Keratinocyte (primary cell): ENCODE measurements at regions not wholly inside any gene's neighbourhood (a gene's known extent, or its start where the extent isn't known, plus 50 kb on each side); places are given as distances from the start of the nearest gene placed in this dataset.

ENCODE experiments used
- DNase-seq: peaks from one replicate; pipeline ENCODE4 v3.0.0-alpha.2; 2011; ENCODE audit warnings: low read depth, missing footprints, low spot score
- FAIRE-seq: peaks from 2 replicates; lab custom pipeline; 2011; peaks lifted over from hg19 to GRCh38; lab: Jason Lieb, UNC
- H2AFZ ChIP-seq: 2 replicates; pipeline ENCODE4 v1.6.0; 2012; ENCODE audit warnings: low read length, control low read depth, inconsistent platforms; ENCODE audit not compliant: control insufficient read depth
- H3K27ac ChIP-seq: 2 replicates; pipeline ENCODE4 v1.5.1; 2011; ENCODE audit warnings: low read length; ENCODE audit not compliant: control insufficient read depth, insufficient read depth
- H3K27me3 ChIP-seq: 3 replicates; pipeline ENCODE4 v1.6.0; 2011; ENCODE audit warnings: low read length; ENCODE audit not compliant: control insufficient read depth, insufficient read depth; ENCODE audit errors: extremely low read depth
- H3K36me3 ChIP-seq, 2 experiments: 2 replicates in 1 of 2; 3 replicates in 1 of 2; pipeline ENCODE4 v1.5.1; 2011; ENCODE audit warnings: low read length in 2 of 2, mild to moderate bottlenecking in 1 of 2; ENCODE audit not compliant: control insufficient read depth in 2 of 2, insufficient read depth in 2 of 2; ENCODE audit errors: extremely low read depth in 1 of 2
- H3K4me1 ChIP-seq: 3 replicates; pipeline ENCODE4 v1.5.1; 2011; ENCODE audit warnings: low read length; ENCODE audit not compliant: control insufficient read depth, insufficient read depth; ENCODE audit errors: extremely low read depth
- H3K4me2 ChIP-seq: 3 replicates; pipeline ENCODE4 v1.6.0; 2011; ENCODE audit warnings: low read depth, low read length; ENCODE audit not compliant: control insufficient read depth, insufficient read depth; ENCODE audit errors: extremely low read depth
- H3K4me3 ChIP-seq, 3 experiments: fragments of 200-600 bp in 1 of 3; sonication (generic) in 1 of 3; 2 replicates in 2 of 3; 3 replicates in 1 of 3; pipeline ENCODE4 v1.5.1; 2011 to 2016; ENCODE audit warnings: low read length in 3 of 3, mild to moderate bottlenecking in 3 of 3, control low read depth in 2 of 3, inconsistent platforms in 1 of 3, low read depth in 1 of 3, mixed read lengths in 1 of 3, mixed run types in 1 of 3, moderate library complexity in 1 of 3; ENCODE audit not compliant: control insufficient read depth in 2 of 3, insufficient read depth in 2 of 3; ENCODE audit errors: extremely low read depth in 1 of 3
- H3K79me2 ChIP-seq: 2 replicates; pipeline ENCODE4 v1.6.0; 2012; ENCODE audit warnings: low read length; ENCODE audit not compliant: control insufficient read depth, insufficient read depth
- H3K9ac ChIP-seq: 3 replicates; pipeline ENCODE4 v1.6.0; 2011; ENCODE audit warnings: low read length; ENCODE audit not compliant: control insufficient read depth, insufficient read depth; ENCODE audit errors: extremely low read depth
- H3K9me1 ChIP-seq: 3 replicates; pipeline ENCODE4 v1.6.0; 2011; ENCODE audit warnings: low read length; ENCODE audit not compliant: control insufficient read depth, insufficient read depth; ENCODE audit errors: extremely low read depth
- H3K9me3 ChIP-seq: 2 replicates; pipeline ENCODE4 v1.5.1; 2012; ENCODE audit warnings: low read depth, low read length; ENCODE audit not compliant: control insufficient read depth
- H4K20me1 ChIP-seq: 3 replicates; pipeline ENCODE4 v1.6.0; 2011; ENCODE audit warnings: low read length; ENCODE audit not compliant: control insufficient read depth, insufficient read depth; ENCODE audit errors: extremely low read depth
- CTCF ChIP-seq, 3 experiments: IDR thresholded peaks in 1 of 3; conservative IDR thresholded peaks in 1 of 3; optimal IDR thresholded peaks in 1 of 3; 2 replicates in 2 of 3; 3 replicates in 1 of 3; pipeline versions ENCODE3 to v1.5.1; 2011; ENCODE audit warnings: low read length in 3 of 3, mild to moderate bottlenecking in 3 of 3, moderate library complexity in 2 of 3, control low read depth in 1 of 3, inconsistent platforms in 1 of 3; ENCODE audit not compliant: insufficient read depth in 2 of 3; ENCODE audit errors: extremely low read depth in 1 of 3
- EZH2 ChIP-seq: IDR thresholded peaks from one replicate; pipeline ENCODE4 v1.6.1; 2012; ENCODE audit warnings: inconsistent platforms, mild to moderate bottlenecking, low read length, moderate library complexity
- dilution Hi-C: fragments of 300-500 bp; cut with MboI; formaldehyde crosslinking; loops from one replicate; pipeline ENCODE4 v1.7.0; 2020; ENCODE audit warnings: low sequenced_read_pairs; ENCODE audit not compliant: extremely low pct_ligation_motif_present

- Histone ChIP-seq H2AFZ (no peak overlapping the region), H3K9ac (no peak overlapping the region), H4K20me1 (no peaks in the 10 kb centered on the region), H3K4me2 (no peak overlapping the region), H3K36me3 (no peaks in the 10 kb centered on the region), H3K27ac (no peak overlapping the region), H3K9me3 (no peaks in the 10 kb centered on the region), H3K9me1 (no peaks in the 10 kb centered on the region), H3K4me1 (no peaks in the 10 kb centered on the region), H3K4me3 (no peak overlapping the region), H3K27me3 (no peaks in the 10 kb centered on the region), H3K79me2 (no peaks in the 10 kb centered on the region)
- dilution Hi-C loops: no loop called here
- DNase-seq (no peak), FAIRE-seq (no peak)
- TF ChIP-seq EZH2 (no peak), CTCF (optimal IDR thresholded peaks at IDR 0.05 in 1 of 3, IDR thresholded peaks at IDR 0.05 in 1 of 3, conservative IDR thresholded peaks at IDR 0.05 in 1 of 3; ENCODE audit: extremely low read depth in 1 of 3, insufficient read depth in 2 of 3, low read length in 3 of 3) (no peak)
These were observed 2235.7 kb upstream of the PCDH20 start for GRCh38 chr13:63651394-63651793.

- no peaks in the 10 kb centered on the region for H3K79me2 ChIP-seq
- no peak overlapping the region for H2AFZ ChIP-seq
- H3K9ac ChIP-seq: no peak overlapping the region
- H3K36me3 ChIP-seq: no peaks in the 10 kb centered on the region
- H3K4me1 ChIP-seq: no peaks in the 10 kb centered on the region
- H3K9me1 ChIP-seq: no peaks in the 10 kb centered on the region
- H3K4me2 ChIP-seq: no peak overlapping the region
- no peak for TF ChIP-seq EZH2
- TF ChIP-seq CTCF (optimal IDR thresholded peaks at IDR 0.05 in 1 of 3, IDR thresholded peaks at IDR 0.05 in 1 of 3, conservative IDR thresholded peaks at IDR 0.05 in 1 of 3; ENCODE audit: extremely low read depth in 1 of 3, insufficient read depth in 2 of 3, low read length in 3 of 3): no peak
- dilution Hi-C loops: no loop called here
- FAIRE-seq: no peak
- H4K20me1 ChIP-seq: no peaks in the 10 kb centered on the region
- H3K4me3 ChIP-seq: no peak overlapping the region
- no peaks in the 10 kb centered on the region for H3K27me3 ChIP-seq
- no peak for DNase-seq
- no peaks in the 10 kb centered on the region for H3K9me3 ChIP-seq
- H3K27ac ChIP-seq: no peak overlapping the region
These were observed 2227.9 kb upstream of the PCDH20 start for GRCh38 chr13:63643543-63643942.
